Endothelial cell of umbilical vein (primary cell): ENCODE measurements at regions not wholly inside any gene's neighbourhood (a gene's known extent, or its start where the extent isn't known, plus 50 kb on each side); places are given as distances from the start of the nearest gene placed in this dataset.

Experiments used
- BruUV-seq: library from RNA; stranded (reverse); fragments of 400-500 nt; replicated peaks from 2 replicates; lab custom pipeline; 2021; lab: Mats Ljungman, UMichigan
- CTCF ChIA-PET: fragments of 300-600, 350-600 bp; sonication (Branson Sonifier 250); formaldehyde crosslinking; loops from one replicate; lab custom pipeline; 2021; ENCODE audit warnings: antibody characterized with exemption, inconsistent platforms; lab: Charles Lee
- POLR2A ChIA-PET: fragments of 300-600, 350-600 bp; sonication (Branson Sonifier 250); formaldehyde crosslinking; loops from one replicate; lab custom pipeline; 2021; ENCODE audit warnings: antibody characterized with exemption, inconsistent platforms; lab: Charles Lee
- DNase-seq: peaks from one replicate; pipeline ENCODE4 v3.0.0-alpha.2; 2011; ENCODE audit warnings: low read depth, low spot score
- FAIRE-seq: peaks from 2 replicates; lab custom pipeline; 2011; peaks lifted over from hg19 to GRCh38; lab: Jason Lieb, UNC
- H2AFZ ChIP-seq: 2 replicates; pipeline ENCODE4 v1.6.0; 2012; ENCODE audit warnings: low read depth, low read length, control low read depth, inconsistent platforms
- H3K27ac ChIP-seq: 2 replicates; pipeline ENCODE4 v1.5.1; 2011; ENCODE audit warnings: low read depth, mild to moderate bottlenecking, control low read depth, low read length, moderate library complexity; ENCODE audit not compliant: insufficient read depth
- H3K27me3 ChIP-seq, 2 experiments: 2 replicates each; pipeline versions ENCODE4 v1.6.0 to v1.6.1; 2011; ENCODE audit warnings: low read length in 2 of 2, mixed read lengths in 1 of 2; ENCODE audit not compliant: control insufficient read depth in 2 of 2, insufficient read depth in 2 of 2
- H3K36me3 ChIP-seq, 2 experiments: 2 replicates in 1 of 2; 3 replicates in 1 of 2; pipeline ENCODE4 v1.5.1; 2011; ENCODE audit warnings: low read length in 2 of 2, mild to moderate bottlenecking in 1 of 2, moderate library complexity in 1 of 2; ENCODE audit not compliant: control insufficient read depth in 2 of 2, insufficient read depth in 2 of 2; ENCODE audit errors: extremely low read depth in 1 of 2
- H3K4me1 ChIP-seq: 3 replicates; pipeline ENCODE4 v1.5.1; 2011; ENCODE audit warnings: mild to moderate bottlenecking, low read length; ENCODE audit not compliant: control insufficient read depth, insufficient read depth; ENCODE audit errors: extremely low read depth
- H3K4me2 ChIP-seq: 2 replicates; pipeline ENCODE4 v1.6.1; 2011; ENCODE audit warnings: low read length, control low read depth, mixed read lengths; ENCODE audit not compliant: insufficient read depth
- H3K4me3 ChIP-seq, 3 experiments: fragments of 200-600 bp in 1 of 3; sonication (generic), shearing (Covaris generic) in 1 of 3; replicated peaks in 1 of 3; 2 replicates each; pipeline ENCODE4 v1.5.1; 2011 to 2016; ENCODE audit warnings: control low read depth in 3 of 3, low read length in 3 of 3, mild to moderate bottlenecking in 2 of 3, inconsistent platforms in 1 of 3, low read depth in 1 of 3, moderate library complexity in 1 of 3; ENCODE audit not compliant: insufficient read depth in 1 of 3
- H3K79me2 ChIP-seq: 2 replicates; pipeline ENCODE4 v1.6.0; 2012; ENCODE audit warnings: low read length, inconsistent platforms; ENCODE audit not compliant: control insufficient read depth, insufficient read depth
- H3K9ac ChIP-seq: replicated peaks from 2 replicates; pipeline ENCODE3; 2011; ENCODE audit warnings: low read length, control low read depth; ENCODE audit not compliant: insufficient read depth; ENCODE audit errors: extremely low read depth
- H3K9me1 ChIP-seq: replicated peaks from 3 replicates; pipeline ENCODE4 v1.6.0; 2011; ENCODE audit warnings: mild to moderate bottlenecking, low read length; ENCODE audit not compliant: control insufficient read depth, insufficient read depth; ENCODE audit errors: extremely low read depth
- H3K9me3 ChIP-seq: replicated peaks from 2 replicates; pipeline ENCODE4 v1.5.1; 2012; ENCODE audit warnings: low read length, inconsistent platforms; ENCODE audit not compliant: control insufficient read depth, insufficient read depth
- H4K20me1 ChIP-seq: replicated peaks from 2 replicates; pipeline ENCODE3; 2011; ENCODE audit warnings: mild to moderate bottlenecking, low read length; ENCODE audit not compliant: control insufficient read depth, insufficient read depth; ENCODE audit errors: extremely low read depth
- EZH2 ChIP-seq: IDR thresholded peaks from 2 replicates; pipeline ENCODE4 v1.6.1; 2012; ENCODE audit warnings: borderline replicate concordance, low read depth, mild to moderate bottlenecking, moderate library complexity, low read length, inconsistent platforms; ENCODE audit not compliant: severe bottlenecking
- FOS ChIP-seq: IDR thresholded peaks from 2 replicates; pipeline ENCODE4 v1.6.1; 2011; ENCODE audit warnings: mild to moderate bottlenecking, low read length, moderate library complexity, borderline replicate concordance; ENCODE audit not compliant: insufficient read depth
- GATA2 ChIP-seq: IDR thresholded peaks from 2 replicates; pipeline ENCODE4 v1.7.0; 2011; ENCODE audit warnings: low read depth, mild to moderate bottlenecking, moderate library complexity, mixed read lengths, low read length; ENCODE audit not compliant: insufficient read length, insufficient read depth
- JUN ChIP-seq: IDR thresholded peaks from 2 replicates; pipeline ENCODE4 v1.6.1; 2011; ENCODE audit warnings: borderline replicate concordance, low read depth; ENCODE audit not compliant: insufficient read length, insufficient read depth
- MAX ChIP-seq: IDR thresholded peaks from 2 replicates; pipeline ENCODE4 v1.6.1; 2011; ENCODE audit not compliant: insufficient read depth, insufficient read length
- MYC ChIP-seq: IDR thresholded peaks from one replicate; pipeline ENCODE4 v1.6.1; 2011; ENCODE audit warnings: mild to moderate bottlenecking, low read depth, low read length
- POLR2A ChIP-seq: IDR thresholded peaks from 2 replicates; pipeline ENCODE4 v1.6.1; 2012; ENCODE audit warnings: low read depth, mild to moderate bottlenecking, control low read depth, low read length
- POLR2AphosphoS5 ChIP-seq: IDR thresholded peaks from 2 replicates; pipeline ENCODE4 v1.6.1; 2012; ENCODE audit warnings: low read depth, mild to moderate bottlenecking, control low read depth, low read length, moderate library complexity; ENCODE audit not compliant: insufficient read depth
- dilution Hi-C: fragments of 300-500 bp; cut with MboI; formaldehyde crosslinking; loops from one replicate; pipeline ENCODE4 v1.15.0; 2019; ENCODE audit warnings: low sequenced_read_pairs; ENCODE audit not compliant: extremely low pct_ligation_motif_present
- intact Hi-C: fragments of 100-400 bp; cut with micrococcal nuclease; formaldehyde crosslinking; loops from one replicate; pipeline ENCODE4 v1.10.0; 2022
- TF ChIP-seq, protein P1 (sequence below), 2 donors: IDR thresholded peaks; 1 replicate in 1 of 2; 2 replicates in 1 of 2; pipeline ENCODE4 v1.5.1; 2011; ENCODE audit warnings: low read length in 2 of 2, mild to moderate bottlenecking in 2 of 2, moderate library complexity in 2 of 2, control low read depth in 1 of 2, inconsistent platforms in 1 of 2, low read depth in 1 of 2; ENCODE audit not compliant: insufficient read depth in 1 of 2; ENCODE audit errors: extremely low read depth in 1 of 2

GRCh38 chr13:74201530-74201929, 67.3 kb upstream of the KLF12 start:
- Histone ChIP-seq H3K9ac (no peak overlapping the region), H3K9me1 (no peaks in the 10 kb centered on the region), H4K20me1 (no peaks in the 10 kb centered on the region), H3K4me2 (no peak overlapping the region), H3K9me3 (no peaks in the 10 kb centered on the region), H3K79me2 (no peaks in the 10 kb centered on the region), H3K4me1 (no peaks in the 10 kb centered on the region), H3K27me3 (no peaks in the 10 kb centered on the region), H3K36me3 (no peaks in the 10 kb centered on the region), H3K4me3 (no peak overlapping the region), H2AFZ (no peak overlapping the region), H3K27ac (no peak overlapping the region)
- CTCF ChIA-PET, result no interaction called here
- TF ChIP-seq POLR2AphosphoS5, result no peak
- no peak for TF ChIP-seq JUN
- TF ChIP-seq GATA2, result no peak
- TF ChIP-seq, protein P1, sequence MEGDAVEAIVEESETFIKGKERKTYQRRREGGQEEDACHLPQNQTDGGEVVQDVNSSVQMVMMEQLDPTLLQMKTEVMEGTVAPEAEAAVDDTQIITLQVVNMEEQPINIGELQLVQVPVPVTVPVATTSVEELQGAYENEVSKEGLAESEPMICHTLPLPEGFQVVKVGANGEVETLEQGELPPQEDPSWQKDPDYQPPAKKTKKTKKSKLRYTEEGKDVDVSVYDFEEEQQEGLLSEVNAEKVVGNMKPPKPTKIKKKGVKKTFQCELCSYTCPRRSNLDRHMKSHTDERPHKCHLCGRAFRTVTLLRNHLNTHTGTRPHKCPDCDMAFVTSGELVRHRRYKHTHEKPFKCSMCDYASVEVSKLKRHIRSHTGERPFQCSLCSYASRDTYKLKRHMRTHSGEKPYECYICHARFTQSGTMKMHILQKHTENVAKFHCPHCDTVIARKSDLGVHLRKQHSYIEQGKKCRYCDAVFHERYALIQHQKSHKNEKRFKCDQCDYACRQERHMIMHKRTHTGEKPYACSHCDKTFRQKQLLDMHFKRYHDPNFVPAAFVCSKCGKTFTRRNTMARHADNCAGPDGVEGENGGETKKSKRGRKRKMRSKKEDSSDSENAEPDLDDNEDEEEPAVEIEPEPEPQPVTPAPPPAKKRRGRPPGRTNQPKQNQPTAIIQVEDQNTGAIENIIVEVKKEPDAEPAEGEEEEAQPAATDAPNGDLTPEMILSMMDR (IDR thresholded peaks at IDR 0.05; ENCODE audit: extremely low read depth in 1 of 2, insufficient read depth in 1 of 2, low read depth in 1 of 2, low read length in 2 of 2), result no peak
- TF ChIP-seq MYC, result no peak
- TF ChIP-seq FOS, result no peak
- TF ChIP-seq EZH2, result no peak
- TF ChIP-seq MAX, result no peak
- TF ChIP-seq POLR2A, result no peak
- no TSS peak for BruUV-seq
- FAIRE-seq (no peak), DNase-seq (no peak)
- intact Hi-C loops, result no loop called here
- POLR2A ChIA-PET, result no interaction called here
- dilution Hi-C loops, result no loop called here
